AG04449 (cell line): ENCODE measurements at regions not wholly inside any gene's neighbourhood (a gene's known extent, or its start where the extent isn't known, plus 50 kb on each side); places are given as distances from the start of the nearest gene placed in this dataset.

Experiments used
- CTCF ChIA-PET: fragments of 350-600 bp; formaldehyde crosslinking; extraction: SDS; loops from one replicate; lab custom pipeline; 2021; ENCODE audit warnings: antibody characterized with exemption; lab: Yijun Ruan, JAX
- POLR2A ChIA-PET: fragments of 400-600, 350-600 bp; formaldehyde crosslinking; extraction: SDS; loops from one replicate; lab custom pipeline; 2020; ENCODE audit warnings: antibody characterized with exemption, inconsistent platforms; lab: Yijun Ruan, JAX
- DNase-seq: peaks from one replicate; pipeline ENCODE4 v3.0.0-alpha.2; 2010; ENCODE audit warnings: low read depth, low spot score
- H3K4me3 ChIP-seq: 2 replicates; pipeline ENCODE4 v1.5.1; 2011; ENCODE audit warnings: low read depth, mild to moderate bottlenecking, control low read depth, low read length
- CTCF ChIP-seq: IDR thresholded peaks from one replicate; pipeline ENCODE4 v1.5.1; 2011; ENCODE audit warnings: mild to moderate bottlenecking, moderate library complexity, low read length, control low read depth, inconsistent platforms; ENCODE audit not compliant: insufficient read depth; ENCODE audit errors: missing control alignments

GRCh38 chr6:40860443-40860842 lies 178.6 kb downstream of the UNC5CL start:
- POLR2A ChIA-PET = no interaction called here
- no peak for DNase-seq
- H3K4me3 ChIP-seq = no peak overlapping the region
- TF ChIP-seq CTCF = no peak
- CTCF ChIA-PET = no interaction called here

- CTCF ChIA-PET = interaction anchor here (1.2 kb wide), 2 partner anchors 166 to 172 kb away, joined by 4 read pairs; no protein-coding TSS in a partner anchor
- no peak for TF ChIP-seq CTCF
- H3K4me3 ChIP-seq = no peak overlapping the region
- POLR2A ChIA-PET = no interaction called here
- no peak for DNase-seq
Measured at GRCh38 chr6:40856271-40856670, 182.8 kb downstream of the UNC5CL start.

- no peak for TF ChIP-seq CTCF
- no peak for DNase-seq
- ChIA-PET CTCF (interaction anchor here (0.6 to 1.5 kb wide), 5 partner anchors 10 to 173 kb away, joined by 3 to 5 read pairs (median 4); no protein-coding TSS in a partner anchor), POLR2A (no interaction called here)
- H3K4me3 ChIP-seq = no peak overlapping the region
Measured at GRCh38 chr6:40855168-40855880, 183.7 kb downstream of the UNC5CL start.

GRCh38 chr6:40854592-40854991 lies 184.4 kb downstream of the UNC5CL start:
- no peak for TF ChIP-seq CTCF
- CTCF ChIA-PET = interaction anchor here (0.6 to 1.5 kb wide), 3 partner anchors 9 to 174 kb away, joined by 3 to 5 read pairs (median 4); no protein-coding TSS in a partner anchor
- POLR2A ChIA-PET = no interaction called here
- H3K4me3 ChIP-seq = no peak overlapping the region
- DNase-seq = no peak

- CTCF ChIA-PET = interaction anchor here (0.8 to 1.1 kb wide), 3 partner anchors 8 to 177 kb away, joined by 3 to 4 read pairs (median 4); no protein-coding TSS in a partner anchor
- no peak for DNase-seq
Measured at GRCh38 chr6:40852779-40853373, 186.1 kb downstream of the UNC5CL start.

More at GRCh38 chr6:40852779-40853373, 186.1 kb downstream of the UNC5CL start:
- POLR2A ChIA-PET = no interaction called here
- peak; percentile 28 for TF ChIP-seq CTCF
- no peak overlapping the region for H3K4me3 ChIP-seq
